CD4-positive, CD25-positive, alpha-beta regulatory T cell (primary cell): ENCODE measurements at regions not wholly inside any gene's neighbourhood (a gene's known extent, or its start where the extent isn't known, plus 50 kb on each side); places are given as distances from the start of the nearest gene placed in this dataset.

Experiments
- ATAC-seq, 2 donors: fragments of 150-1000 bp; cut with Tn5 transposase; one replicate each; pipeline ENCODE4 v1.10.0; 2021; ENCODE audit warnings: low read depth in 2 of 2, moderate number of reproducible peaks in 2 of 2, moderate library complexity in 1 of 2
- DNase-seq, 3 donors: peaks; one replicate each; pipeline versions ENCODE4 v3.0.0 to v3.0.0-alpha.2; 2012 to 2022; ENCODE audit warnings: mixed read lengths in 1 of 3
- H3K27ac ChIP-seq: one replicate; pipeline ENCODE4 v1.7.0; 2013; ENCODE audit warnings: mild to moderate bottlenecking, low read length; ENCODE audit not compliant: insufficient read depth, poor library complexity, severe bottlenecking
- H3K27me3 ChIP-seq: one replicate; pipeline ENCODE4 v1.7.0; 2013; ENCODE audit warnings: low read length; ENCODE audit not compliant: control insufficient read depth, insufficient read depth
- H3K36me3 ChIP-seq: one replicate; pipeline ENCODE4 v1.7.0; 2013; ENCODE audit warnings: mild to moderate bottlenecking, low read length, moderate library complexity; ENCODE audit not compliant: control insufficient read depth, insufficient read depth
- H3K4me1 ChIP-seq: 2 replicates; pipeline ENCODE4 v1.7.0; 2013; ENCODE audit warnings: mild to moderate bottlenecking, low read length; ENCODE audit not compliant: insufficient read depth, control insufficient read depth, poor library complexity, severe bottlenecking
- H3K4me3 ChIP-seq: one replicate; pipeline ENCODE4 v1.7.0; 2013; ENCODE audit warnings: low read depth, mild to moderate bottlenecking, low read length, moderate library complexity
- H3K9me3 ChIP-seq, 2 experiments: 1 replicate in 1 of 2; 2 replicates in 1 of 2; pipeline ENCODE4 v1.7.0; 2013; ENCODE audit warnings: low read length in 2 of 2, mild to moderate bottlenecking in 1 of 2, moderate library complexity in 1 of 2; ENCODE audit not compliant: control insufficient read depth in 2 of 2
- H3K27ac Mint-ChIP-seq, 3 donors: one replicate each; pipeline ENCODE4 v1.8.0; 2020 to 2022; ENCODE audit warnings: mild to moderate bottlenecking in 3 of 3, mixed read lengths in 3 of 3, moderate library complexity in 2 of 3
- H3K27me3 Mint-ChIP-seq: one replicate; pipeline ENCODE4 v1.8.0; 2022; ENCODE audit warnings: mild to moderate bottlenecking, mixed read lengths
- H3K36me3 Mint-ChIP-seq: one replicate; pipeline ENCODE4 v1.8.0; 2020; ENCODE audit warnings: mixed read lengths
- H3K4me1 Mint-ChIP-seq, 4 donors: one replicate each; pipeline ENCODE4 v1.8.0; 2020 to 2022; ENCODE audit warnings: mixed read lengths in 4 of 4, mild to moderate bottlenecking in 1 of 4
- H3K4me3 Mint-ChIP-seq, 4 donors: one replicate each; pipeline ENCODE4 v1.8.0; 2020 to 2022; ENCODE audit warnings: mild to moderate bottlenecking in 4 of 4, mixed read lengths in 4 of 4, moderate library complexity in 3 of 4
- H3K9me3 Mint-ChIP-seq, 7 donors: one replicate each; pipeline ENCODE4 v1.8.0; 2020 to 2022; ENCODE audit warnings: mixed read lengths in 7 of 7, mild to moderate bottlenecking in 3 of 7, moderate library complexity in 2 of 7

GRCh38 chr4:145326491-145326890, 146.1 kb upstream of the OTUD4 start:
- H3K36me3 Mint-ChIP-seq = no peaks in the 10 kb centered on the region
- H3K27ac Mint-ChIP-seq = no peak overlapping the region
- H3K27me3 Mint-ChIP-seq = no peaks in the 10 kb centered on the region
- Histone ChIP-seq H3K4me1 (no peaks in the 10 kb centered on the region), H3K27ac (no peak overlapping the region), H3K9me3 (no peaks in the 10 kb centered on the region), H3K27me3 (no peaks in the 10 kb centered on the region), H3K36me3 (no peaks in the 10 kb centered on the region), H3K4me3 (no peak overlapping the region)
- no peaks in the 10 kb centered on the region for H3K9me3 Mint-ChIP-seq
- no peaks in the 10 kb centered on the region for H3K4me1 Mint-ChIP-seq
- ATAC-seq = no peak
- DNase-seq = no peak
- no peak overlapping the region for H3K4me3 Mint-ChIP-seq

- ATAC-seq = no peak
- H3K4me1 Mint-ChIP-seq = no peaks in the 10 kb centered on the region
- no peaks in the 10 kb centered on the region for H3K36me3 Mint-ChIP-seq
- Histone ChIP-seq H3K36me3 (no peaks in the 10 kb centered on the region), H3K9me3 (no peaks in the 10 kb centered on the region), H3K27ac (no peak overlapping the region), H3K27me3 (no peaks in the 10 kb centered on the region), H3K4me3 (no peak overlapping the region), H3K4me1 (no peaks in the 10 kb centered on the region)
- H3K4me3 Mint-ChIP-seq = no peak overlapping the region
- no peak overlapping the region for H3K27ac Mint-ChIP-seq
- no peak for DNase-seq
- H3K27me3 Mint-ChIP-seq = no peaks in the 10 kb centered on the region
- peaks cover 0 to 2% (median 0%) of the 10 kb centered on the region in 7 donors for H3K9me3 Mint-ChIP-seq
Measured at GRCh38 chr4:145324161-145324560, 143.8 kb upstream of the OTUD4 start.

DNA sequence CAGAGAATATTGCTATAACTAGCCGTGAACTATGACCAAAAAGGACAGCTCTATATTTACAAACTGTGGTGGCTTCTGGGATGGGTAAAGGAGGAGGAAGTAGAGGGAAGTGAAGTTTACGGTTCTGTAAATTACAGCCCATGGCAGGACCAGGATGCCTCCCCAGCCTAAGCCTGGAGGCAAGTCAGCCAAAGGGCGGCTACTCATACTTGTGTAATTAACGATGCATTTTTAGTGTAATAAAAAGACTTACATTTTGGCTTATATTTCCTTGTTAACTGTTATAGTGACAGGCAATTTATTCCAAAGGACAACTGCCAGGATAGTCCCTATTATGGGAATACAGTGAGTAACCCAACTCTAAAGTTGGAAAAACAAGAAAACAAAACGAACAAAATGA, 139.9 kb upstream of the OTUD4 start:
- no peaks in the 10 kb centered on the region for H3K36me3 ChIP-seq
- H3K27ac ChIP-seq = no peak overlapping the region
- Mint-ChIP-seq H3K27me3 (no peaks in the 10 kb centered on the region), H3K4me3 (no peak overlapping the region), H3K36me3 (no peaks in the 10 kb centered on the region), H3K4me1 (no peaks in the 10 kb centered on the region), H3K27ac (no peak overlapping the region), H3K9me3 (peaks cover 0 to 4% (median 0%) of the 10 kb centered on the region in 7 donors)
- no peaks in the 10 kb centered on the region for H3K9me3 ChIP-seq
- H3K4me1 ChIP-seq = no peaks in the 10 kb centered on the region
- ATAC-seq (no peak), DNase-seq (no peak)
- no peak overlapping the region for H3K4me3 ChIP-seq
- peaks cover 2% of the 10 kb centered on the region for H3K27me3 ChIP-seq

GRCh38 chr4:145319751-145320150, 139.4 kb upstream of the OTUD4 start:
- peaks cover 2% of the 10 kb centered on the region for H3K27me3 ChIP-seq
- no peak overlapping the region for H3K27ac ChIP-seq
- H3K4me1 ChIP-seq = no peaks in the 10 kb centered on the region
- H3K4me3 ChIP-seq = no peak overlapping the region
- Mint-ChIP-seq H3K27ac (no peak overlapping the region), H3K36me3 (no peaks in the 10 kb centered on the region), H3K27me3 (no peaks in the 10 kb centered on the region), H3K4me1 (no peaks in the 10 kb centered on the region), H3K4me3 (no peak overlapping the region), H3K9me3 (peaks cover 0 to 4% (median 0%) of the 10 kb centered on the region in 7 donors)
- no peak for ATAC-seq
- no peaks in the 10 kb centered on the region for H3K36me3 ChIP-seq
- no peaks in the 10 kb centered on the region for H3K9me3 ChIP-seq
- DNase-seq = no peak

DNA sequence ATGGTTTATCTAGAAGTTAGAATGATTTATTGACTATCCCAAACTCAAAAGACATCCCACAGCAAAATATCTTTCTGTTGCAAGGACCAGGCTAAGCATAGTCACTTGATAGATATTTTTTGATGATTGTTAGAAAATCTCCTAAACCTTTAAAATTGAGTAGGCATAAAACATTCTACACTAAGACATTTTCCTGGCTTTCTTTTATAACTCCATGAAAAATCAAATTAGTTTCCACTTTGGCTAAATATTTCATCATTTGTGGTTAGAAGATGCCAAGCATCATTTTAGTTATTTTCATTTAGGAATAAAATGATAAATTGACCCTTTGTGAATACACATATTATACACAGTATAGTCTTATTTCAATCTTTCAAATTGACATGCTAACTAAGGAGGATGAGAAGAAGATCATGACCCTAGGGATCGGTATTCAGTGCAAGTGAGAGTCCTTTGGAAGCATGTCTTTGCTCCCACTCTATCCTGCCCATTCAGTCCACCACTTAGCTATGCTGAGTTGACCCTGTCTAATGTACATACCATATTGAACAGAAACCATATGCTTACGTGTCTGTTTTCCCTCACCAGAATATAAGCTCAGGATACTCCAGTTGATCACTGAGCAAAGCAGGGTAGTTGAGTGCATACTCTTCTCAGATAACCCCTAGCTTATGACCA, 136.6 kb upstream of the OTUD4 start:
- DNase-seq = no peak
- Histone ChIP-seq H3K4me1 (no peaks in the 10 kb centered on the region), H3K4me3 (no peak overlapping the region), H3K36me3 (no peaks in the 10 kb centered on the region), H3K27me3 (peaks cover 2% of the 10 kb centered on the region), H3K27ac (no peak overlapping the region), H3K9me3 (no peaks in the 10 kb centered on the region)
- no peak overlapping the region for H3K4me3 Mint-ChIP-seq
- peaks cover 4% of the 10 kb centered on the region for H3K27me3 Mint-ChIP-seq
- H3K4me1 Mint-ChIP-seq = no peaks in the 10 kb centered on the region
- no peak for ATAC-seq
- no peaks in the 10 kb centered on the region for H3K36me3 Mint-ChIP-seq
- peaks cover 0 to 7% (median 0%) of the 10 kb centered on the region in 7 donors for H3K9me3 Mint-ChIP-seq
- no peak overlapping the region for H3K27ac Mint-ChIP-seq

DNA sequence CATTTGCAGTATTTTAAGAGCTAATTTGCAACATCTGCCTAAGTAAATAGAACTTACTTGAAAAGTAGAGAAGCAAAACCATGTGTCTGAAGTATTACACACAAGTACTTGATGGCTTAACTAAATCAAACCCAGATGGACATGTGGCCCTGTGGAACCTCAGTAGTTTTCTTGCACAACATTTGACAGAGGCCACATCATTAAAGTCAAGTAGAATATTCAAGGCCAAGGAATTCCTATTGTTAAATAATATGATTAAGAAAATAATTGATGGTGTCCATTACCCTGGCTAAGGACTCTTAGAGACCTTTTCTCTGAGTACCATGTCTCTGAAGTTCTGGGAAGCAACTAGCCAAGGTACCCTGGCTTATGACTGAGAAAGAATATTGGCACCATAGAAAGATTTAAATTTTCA, 135.4 kb upstream of the OTUD4 start:
- peaks cover 4% of the 10 kb centered on the region for H3K27me3 Mint-ChIP-seq
- no peaks in the 10 kb centered on the region for H3K36me3 ChIP-seq
- H3K27me3 ChIP-seq = peaks cover 2% of the 10 kb centered on the region
- peaks cover 0 to 8% (median 0%) of the 10 kb centered on the region in 7 donors for H3K9me3 Mint-ChIP-seq
- no peak overlapping the region for H3K4me3 Mint-ChIP-seq
- no peaks in the 10 kb centered on the region for H3K9me3 ChIP-seq
- H3K27ac ChIP-seq = no peak overlapping the region
- no peaks in the 10 kb centered on the region for H3K4me1 Mint-ChIP-seq
- H3K4me1 ChIP-seq = no peaks in the 10 kb centered on the region
- no peak for ATAC-seq
- no peak overlapping the region for H3K27ac Mint-ChIP-seq
- DNase-seq = no peak
- no peaks in the 10 kb centered on the region for H3K36me3 Mint-ChIP-seq
- no peak overlapping the region for H3K4me3 ChIP-seq

- no peaks in the 10 kb centered on the region for H3K36me3 Mint-ChIP-seq
- H3K4me1 Mint-ChIP-seq = peaks cover 0 to 13% (median 6%) of the 10 kb centered on the region in 4 donors
- DNase-seq = no peak
- H3K27ac Mint-ChIP-seq = no peak overlapping the region
- H3K4me1 ChIP-seq = no peaks in the 10 kb centered on the region
- no peaks in the 10 kb centered on the region for H3K9me3 ChIP-seq
- peaks cover 0 to 6% (median 0%) of the 10 kb centered on the region in 7 donors for H3K9me3 Mint-ChIP-seq
- no peak overlapping the region for H3K4me3 ChIP-seq
- peaks cover 19% of the 10 kb centered on the region for H3K27me3 Mint-ChIP-seq
- no peak overlapping the region for H3K4me3 Mint-ChIP-seq
- H3K36me3 ChIP-seq = no peaks in the 10 kb centered on the region
- H3K27me3 ChIP-seq = no peaks in the 10 kb centered on the region
- no peak overlapping the region for H3K27ac ChIP-seq
- ATAC-seq = no peak
Measured at GRCh38 chr4:145308598-145308997, 128.2 kb upstream of the OTUD4 start.

DNA sequence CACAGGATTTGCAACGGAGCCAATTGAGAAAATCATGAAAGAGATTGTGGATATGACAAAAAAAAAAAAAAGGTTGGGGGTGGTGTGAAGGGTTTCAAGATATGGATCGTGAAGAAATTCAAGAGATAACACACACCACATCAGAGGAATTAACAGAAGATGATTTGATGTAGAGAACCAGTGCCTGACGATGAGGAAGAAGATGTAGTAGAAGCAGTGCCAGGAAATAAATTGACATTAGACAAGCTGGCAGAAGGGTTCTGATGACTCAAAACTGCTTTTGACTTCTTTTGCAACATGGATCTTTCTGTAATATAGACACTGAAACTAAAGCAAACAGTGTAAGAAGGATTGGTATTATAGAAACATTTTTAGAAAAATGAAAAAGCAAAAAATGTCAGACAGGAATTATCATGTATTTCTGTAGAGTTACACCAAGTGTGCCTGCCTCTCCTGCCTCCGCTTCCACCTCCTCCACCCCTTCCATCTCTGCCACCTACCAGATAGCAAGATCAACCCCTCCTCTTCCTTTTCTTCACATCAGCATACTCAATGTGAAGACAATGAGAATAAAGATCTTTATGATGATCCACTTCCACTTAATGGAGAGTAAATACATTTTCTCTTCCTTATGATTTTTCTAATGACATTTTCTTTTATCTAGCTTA, 127.5 kb upstream of the OTUD4 start:
- no peak for ATAC-seq

More for the DNA sequence above, 127.5 kb upstream of the OTUD4 start:
- Histone ChIP-seq H3K27ac (no peak overlapping the region), H3K9me3 (no peaks in the 10 kb centered on the region), H3K36me3 (no peaks in the 10 kb centered on the region), H3K27me3 (no peaks in the 10 kb centered on the region), H3K4me3 (no peak overlapping the region), H3K4me1 (no peaks in the 10 kb centered on the region)
- no peak overlapping the region for H3K27ac Mint-ChIP-seq
- H3K4me3 Mint-ChIP-seq = no peak overlapping the region
- peak in 1 of 3 donors; percentile 1 for DNase-seq
- peaks cover 0 to 13% (median 6%) of the 10 kb centered on the region in 4 donors for H3K4me1 Mint-ChIP-seq
- H3K27me3 Mint-ChIP-seq = peaks cover 19% of the 10 kb centered on the region
- H3K36me3 Mint-ChIP-seq = no peaks in the 10 kb centered on the region
- H3K9me3 Mint-ChIP-seq = peaks cover 0 to 6% (median 0%) of the 10 kb centered on the region in 7 donors
